Ovary (tissue), 3 donors: ENCODE measurements at regions not wholly inside any gene's neighbourhood (a gene's known extent, or its start where the extent isn't known, plus 50 kb on each side); places are given as distances from the start of the nearest gene placed in this dataset.

Experiments
- CTCF ChIP-seq, 3 donors: fragments of 450-650 bp in 2 of 3; fragments of 200-600 bp in 1 of 3; IDR thresholded peaks; one replicate each; pipeline versions ENCODE4 v1.5.1 to v1.8.0; 2016 to 2022; ENCODE audit warnings: antibody characterized with exemption in 3 of 3, mild to moderate bottlenecking in 1 of 3
- EP300 ChIP-seq: sonication (generic); formaldehyde crosslinking; IDR thresholded peaks from one replicate; pipeline ENCODE4 v1.6.1; 2017; ENCODE audit warnings: antibody characterized with exemption
- POLR2A ChIP-seq: fragments of 450-650 bp; IDR thresholded peaks from one replicate; pipeline ENCODE4 v1.6.1; 2017; ENCODE audit warnings: antibody characterized with exemption, mild to moderate bottlenecking, moderate library complexity
- donor health status: DM: no; HTN: no; CAD: no.

GRCh38 chr3:69483449-69483848 is 97.6 kb upstream of the FRMD4B start:
- no peak for TF ChIP-seq CTCF (IDR thresholded peaks at IDR 0.05)
- TF ChIP-seq POLR2A: no peak
- no peak for TF ChIP-seq EP300
